Naive thymus-derived CD4-positive, alpha-beta T cell (primary cell): ENCODE measurements at regions not wholly inside any gene's neighbourhood (a gene's known extent, or its start where the extent isn't known, plus 50 kb on each side); places are given as distances from the start of the nearest gene placed in this dataset.

Experiments used
- ATAC-seq: fragments of 150-1000 bp; cut with Tn5 transposase; 2 replicates; pipeline ENCODE4 v1.10.0; 2021; ENCODE audit warnings: mild to moderate bottlenecking, moderate library complexity
- CTCF ChIA-PET: fragments of 350-600 bp; sonication (Branson Sonifier 250); formaldehyde crosslinking; loops from one replicate; lab custom pipeline; 2021; ENCODE audit warnings: antibody characterized with exemption; lab: Charles Lee
- POLR2A ChIA-PET: fragments of 350-600 bp; sonication (Branson Sonifier 250); formaldehyde crosslinking; loops from one replicate; lab custom pipeline; 2021; ENCODE audit warnings: antibody characterized with exemption, inconsistent platforms; lab: Charles Lee
- DNase-seq, 9 donors: peaks; one replicate each; pipeline versions ENCODE4 v3.0.0 to v3.0.0-alpha.2; 2020 to 2022; ENCODE audit warnings: mixed read lengths in 1 of 9
- H3K27ac ChIP-seq: one replicate; pipeline ENCODE4 v1.7.0; 2013; ENCODE audit warnings: mild to moderate bottlenecking, low read depth, low read length, moderate library complexity
- H3K27me3 ChIP-seq, 2 donors: one replicate each; pipeline ENCODE4 v1.7.0; 2013; ENCODE audit warnings: low read length in 2 of 2, mild to moderate bottlenecking in 2 of 2, moderate library complexity in 2 of 2; ENCODE audit not compliant: control insufficient read depth in 2 of 2, insufficient read depth in 2 of 2
- H3K36me3 ChIP-seq, 3 experiments: 1 replicate in 2 of 3; 2 replicates in 1 of 3; pipeline ENCODE4 v1.7.0; 2013; ENCODE audit warnings: low read length in 3 of 3, mild to moderate bottlenecking in 3 of 3, moderate library complexity in 1 of 3; ENCODE audit not compliant: insufficient read depth in 3 of 3, control insufficient read depth in 2 of 3
- H3K4me1 ChIP-seq, 2 donors: one replicate each; pipeline ENCODE4 v1.7.0; 2013; ENCODE audit warnings: low read length in 2 of 2, mild to moderate bottlenecking in 2 of 2, moderate library complexity in 1 of 2; ENCODE audit not compliant: control insufficient read depth in 2 of 2, insufficient read depth in 2 of 2
- H3K4me3 ChIP-seq: 2 replicates; pipeline ENCODE4 v1.7.0; 2013; ENCODE audit warnings: mild to moderate bottlenecking, low read length
- H3K9me3 ChIP-seq, 3 experiments: 1 replicate in 2 of 3; 2 replicates in 1 of 3; pipeline ENCODE4 v1.7.0; 2013; ENCODE audit warnings: low read length in 3 of 3; ENCODE audit not compliant: control insufficient read depth in 2 of 3
- H3K27ac Mint-ChIP-seq, 9 donors: one replicate each; pipeline ENCODE4 v1.8.0; 2020 to 2022; ENCODE audit warnings: mixed read lengths in 9 of 9, mild to moderate bottlenecking in 8 of 9, moderate library complexity in 5 of 9, inconsistent platforms in 2 of 9
- H3K27me3 Mint-ChIP-seq, 5 donors: one replicate each; pipeline ENCODE4 v1.8.0; 2021 to 2022; ENCODE audit warnings: mixed read lengths in 5 of 5, mild to moderate bottlenecking in 1 of 5
- H3K36me3 Mint-ChIP-seq, 5 donors: one replicate each; pipeline ENCODE4 v1.8.0; 2020 to 2022; ENCODE audit warnings: mixed read lengths in 5 of 5, mild to moderate bottlenecking in 3 of 5, inconsistent platforms in 1 of 5
- H3K4me1 Mint-ChIP-seq, 7 donors: one replicate each; pipeline ENCODE4 v1.8.0; 2020 to 2022; ENCODE audit warnings: mixed read lengths in 7 of 7, mild to moderate bottlenecking in 3 of 7, inconsistent platforms in 1 of 7
- H3K4me3 Mint-ChIP-seq, 10 donors: one replicate each; pipeline ENCODE4 v1.8.0; 2020 to 2022; ENCODE audit warnings: mild to moderate bottlenecking in 10 of 10, mixed read lengths in 10 of 10, moderate library complexity in 6 of 10, inconsistent platforms in 2 of 10
- H3K9me3 Mint-ChIP-seq, 11 donors: one replicate each; pipeline ENCODE4 v1.8.0; 2020 to 2022; ENCODE audit warnings: mixed read lengths in 11 of 11, mild to moderate bottlenecking in 4 of 11, inconsistent platforms in 1 of 11, moderate library complexity in 1 of 11
- intact Hi-C, 2 donors: fragments of 100-400 bp; cut with micrococcal nuclease; formaldehyde crosslinking; loops; one replicate each; pipeline ENCODE4 v1.15.1; 2023

DNA sequence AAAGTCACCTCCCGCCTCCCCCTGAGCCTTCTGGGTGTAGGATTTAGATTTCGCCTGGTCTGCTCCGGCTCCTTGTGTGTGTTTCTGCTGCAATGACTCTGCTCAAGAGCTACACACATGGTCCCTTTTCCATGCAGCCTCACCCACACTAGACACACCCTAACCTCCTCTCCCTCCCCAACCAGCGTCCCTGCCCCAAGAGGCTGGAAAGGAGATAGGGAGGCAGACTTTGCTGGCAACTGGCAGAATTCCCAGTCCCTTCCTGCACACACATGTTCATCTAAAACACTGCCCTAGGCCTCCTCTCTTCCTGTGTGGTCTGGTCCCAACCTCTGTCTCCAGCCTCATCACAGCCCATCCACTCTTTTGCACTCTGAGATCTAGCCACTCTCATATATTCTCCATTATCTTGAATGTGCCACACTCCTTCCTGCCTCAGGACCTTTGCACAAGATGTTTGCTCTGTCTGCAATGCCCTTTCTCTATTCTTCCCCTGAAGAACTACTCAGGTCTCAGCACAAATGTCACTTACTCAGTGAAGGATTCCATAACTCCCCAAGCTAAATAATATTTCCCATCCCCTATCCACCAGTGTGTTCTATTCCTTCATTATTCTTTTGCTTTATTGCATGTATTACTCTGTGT, 253.8 kb downstream of the CDK5RAP2 start:
- H3K36me3 Mint-ChIP-seq, result no peaks in the 10 kb centered on the region
- Histone ChIP-seq H3K4me3 (no peak overlapping the region), H3K4me1 (no peaks in the 10 kb centered on the region), H3K9me3 (no peaks in the 10 kb centered on the region), H3K27me3 (no peaks in the 10 kb centered on the region), H3K36me3 (no peaks in the 10 kb centered on the region), H3K27ac (no peak overlapping the region)
- H3K4me3 Mint-ChIP-seq, result no peak overlapping the region
- no peak overlapping the region for H3K27ac Mint-ChIP-seq
- ChIA-PET CTCF (no interaction called here), POLR2A (no interaction called here)
- peaks cover 0 to 4% (median 0%) of the 10 kb centered on the region in 7 donors for H3K4me1 Mint-ChIP-seq
- ATAC-seq (no peak), DNase-seq (no peak)
- peaks cover 0 to 8% (median 0%) of the 10 kb centered on the region in 11 donors for H3K9me3 Mint-ChIP-seq
- intact Hi-C loops, result no loop called here
- peaks cover 0 to 22% (median 15%) of the 10 kb centered on the region in 5 donors for H3K27me3 Mint-ChIP-seq

- ChIA-PET CTCF (no interaction called here), POLR2A (no interaction called here)
- ATAC-seq, result no peak
- no peaks in the 10 kb centered on the region for H3K27me3 ChIP-seq
- peaks cover 0 to 8% (median 0%) of the 10 kb centered on the region in 11 donors for H3K9me3 Mint-ChIP-seq
- H3K4me1 ChIP-seq, result no peaks in the 10 kb centered on the region
- H3K36me3 Mint-ChIP-seq, result no peaks in the 10 kb centered on the region
- intact Hi-C loops, result no loop called here
- H3K4me3 ChIP-seq, result no peak overlapping the region
- peaks cover 0 to 4% (median 0%) of the 10 kb centered on the region in 7 donors for H3K4me1 Mint-ChIP-seq
- H3K27ac ChIP-seq, result no peak overlapping the region
- H3K27me3 Mint-ChIP-seq, result peaks cover 0 to 23% (median 15%) of the 10 kb centered on the region in 5 donors
- no peak overlapping the region for H3K27ac Mint-ChIP-seq
- no peak overlapping the region for H3K4me3 Mint-ChIP-seq
- no peaks in the 10 kb centered on the region for H3K36me3 ChIP-seq
- DNase-seq, result no peak
- no peaks in the 10 kb centered on the region for H3K9me3 ChIP-seq
Observed at GRCh38 chr9:120324996-120325642, 254.8 kb downstream of the CDK5RAP2 start.

DNA sequence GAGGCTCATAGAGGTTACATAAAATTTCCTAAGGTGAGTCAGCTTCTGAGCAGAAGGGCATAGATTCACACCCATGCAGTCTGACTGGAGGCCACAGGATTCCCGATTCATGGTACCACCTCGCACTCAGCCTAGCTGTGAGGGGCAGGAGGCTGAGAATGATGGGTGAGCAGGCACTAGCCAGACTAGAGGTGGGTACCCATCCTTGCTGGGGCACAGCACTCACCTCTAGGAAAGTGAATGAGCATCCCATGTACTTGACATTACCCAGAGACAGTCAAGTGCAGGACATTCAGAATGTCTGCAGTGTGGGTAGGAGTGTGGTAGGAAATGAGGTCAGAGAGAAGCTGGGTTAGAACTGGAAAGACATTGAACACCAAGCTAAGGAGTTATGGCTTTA, 255.5 kb downstream of the CDK5RAP2 start:
- H3K27me3 Mint-ChIP-seq, result peaks cover 0 to 26% (median 15%) of the 10 kb centered on the region in 5 donors
- H3K36me3 ChIP-seq, result no peaks in the 10 kb centered on the region
- ChIA-PET POLR2A (no interaction called here), CTCF (no interaction called here)
- intact Hi-C loops, result no loop called here
- no peaks in the 10 kb centered on the region for H3K4me1 ChIP-seq
- no peak overlapping the region for H3K4me3 Mint-ChIP-seq
- no peaks in the 10 kb centered on the region for H3K36me3 Mint-ChIP-seq
- no peak overlapping the region for H3K27ac ChIP-seq
- no peak overlapping the region for H3K4me3 ChIP-seq
- H3K27me3 ChIP-seq, result no peaks in the 10 kb centered on the region
- no peaks in the 10 kb centered on the region for H3K9me3 ChIP-seq
- no peak for ATAC-seq
- H3K4me1 Mint-ChIP-seq, result peaks cover 0 to 4% (median 0%) of the 10 kb centered on the region in 7 donors
- DNase-seq, result no peak
- no peak overlapping the region for H3K27ac Mint-ChIP-seq
- peaks cover 0 to 8% (median 0%) of the 10 kb centered on the region in 11 donors for H3K9me3 Mint-ChIP-seq

DNA sequence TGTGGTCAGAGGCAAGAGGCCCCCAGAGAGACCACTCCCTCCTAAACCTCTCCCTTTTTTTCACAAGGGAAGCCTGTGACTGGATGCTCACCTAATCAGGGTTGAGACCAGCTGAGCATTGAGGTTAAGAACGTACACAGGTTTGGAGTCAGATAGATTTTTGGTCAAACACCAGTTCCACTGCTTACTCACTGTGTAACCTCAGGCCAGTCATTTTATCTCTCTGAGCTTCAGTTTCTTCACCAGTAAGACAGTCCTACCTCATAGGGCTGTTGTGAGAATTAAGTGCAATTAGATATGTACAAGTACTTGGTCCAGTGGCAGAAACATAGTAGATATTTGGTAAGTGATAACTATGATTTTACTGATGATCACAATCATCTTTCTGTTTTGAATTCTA, 256.8 kb downstream of the CDK5RAP2 start:
- DNase-seq, result no peak
- Mint-ChIP-seq H3K9me3 (peaks cover 0 to 6% (median 0%) of the 10 kb centered on the region in 11 donors), H3K4me1 (peaks cover 0 to 4% (median 0%) of the 10 kb centered on the region in 7 donors), H3K27ac (no peak overlapping the region), H3K27me3 (peaks cover 0 to 27% (median 17%) of the 10 kb centered on the region in 5 donors), H3K4me3 (no peak overlapping the region), H3K36me3 (no peaks in the 10 kb centered on the region)
- H3K27ac ChIP-seq, result no peak overlapping the region
- ChIA-PET CTCF (no interaction called here), POLR2A (no interaction called here)
- no peak overlapping the region for H3K4me3 ChIP-seq
- no peaks in the 10 kb centered on the region for H3K4me1 ChIP-seq
- H3K9me3 ChIP-seq, result no peaks in the 10 kb centered on the region
- H3K27me3 ChIP-seq, result no peaks in the 10 kb centered on the region
- intact Hi-C loops, result no loop called here
- no peaks in the 10 kb centered on the region for H3K36me3 ChIP-seq
- ATAC-seq, result no peak

DNA sequence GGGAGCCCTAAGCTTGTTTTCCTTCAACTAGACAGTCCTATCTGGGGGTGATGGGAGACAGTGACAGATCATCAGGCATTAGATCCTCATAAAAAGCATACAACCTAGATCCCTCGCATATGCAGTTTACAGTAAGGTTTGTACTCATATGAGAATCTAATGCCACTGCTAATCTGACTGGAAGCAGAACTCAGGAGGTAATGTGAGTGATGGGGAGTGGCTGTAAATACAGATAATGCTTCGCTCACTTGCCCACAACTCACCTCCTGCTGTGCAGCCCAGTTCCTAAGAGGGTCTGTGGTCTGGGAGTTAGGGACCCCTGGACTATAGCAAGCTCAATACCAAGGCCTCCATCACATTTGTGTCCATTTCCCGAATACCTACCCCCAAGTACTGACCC, 260.5 kb downstream of the CDK5RAP2 start:
- CTCF ChIA-PET, result no interaction called here
- peaks cover 2 to 20% (median 15%) of the 10 kb centered on the region in 5 donors for H3K27me3 Mint-ChIP-seq
- no peaks in the 10 kb centered on the region for H3K4me1 Mint-ChIP-seq

DNA sequence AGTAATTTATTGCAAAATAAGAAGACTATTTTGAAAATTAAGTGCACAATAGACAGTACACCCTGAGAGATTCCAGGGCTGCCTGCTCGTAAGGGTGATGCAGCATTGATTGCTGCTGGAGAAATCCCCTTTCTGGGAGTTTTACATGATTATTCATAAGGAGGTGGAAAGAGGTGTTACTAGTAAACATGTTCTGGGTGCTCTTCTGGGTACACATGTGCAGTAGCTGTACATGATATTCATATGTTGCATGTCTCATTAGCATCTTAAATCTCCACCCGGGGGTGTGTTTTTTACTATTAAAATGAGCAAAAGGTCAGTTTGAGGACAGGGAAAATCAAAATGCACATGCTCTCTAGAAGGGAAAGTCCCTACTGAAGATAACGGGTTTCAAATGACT, 264.8 kb downstream of the CDK5RAP2 start:
- Mint-ChIP-seq H3K27ac (no peak overlapping the region), H3K4me3 (no peak overlapping the region), H3K36me3 (peaks cover 0 to 3% (median 0%) of the 10 kb centered on the region in 5 donors), H3K4me1 (no peaks in the 10 kb centered on the region), H3K27me3 (peaks cover 6 to 21% (median 11%) of the 10 kb centered on the region in 5 donors), H3K9me3 (peaks cover 0 to 17% (median 4%) of the 10 kb centered on the region in 11 donors)
- Histone ChIP-seq H3K9me3 (no peaks in the 10 kb centered on the region), H3K27me3 (no peaks in the 10 kb centered on the region), H3K4me1 (no peaks in the 10 kb centered on the region), H3K4me3 (no peak overlapping the region), H3K36me3 (no peaks in the 10 kb centered on the region), H3K27ac (no peak overlapping the region)
- intact Hi-C loops, result no loop called here
- POLR2A ChIA-PET, result no interaction called here
- no peak for ATAC-seq
- no peak for DNase-seq
- CTCF ChIA-PET, result no interaction called here

More for the DNA sequence above, 260.5 kb downstream of the CDK5RAP2 start:
- Mint-ChIP-seq H3K36me3 (peaks cover 0 to 3% (median 0%) of the 10 kb centered on the region in 5 donors), H3K4me3 (no peak overlapping the region), H3K27ac (no peak overlapping the region), H3K9me3 (peaks cover 0 to 4% (median 3%) of the 10 kb centered on the region in 11 donors)
- intact Hi-C loops, result no loop called here
- H3K4me1 ChIP-seq, result no peaks in the 10 kb centered on the region
- no peaks in the 10 kb centered on the region for H3K36me3 ChIP-seq
- ATAC-seq, result no peak
- POLR2A ChIA-PET, result no interaction called here
- H3K27ac ChIP-seq, result no peak overlapping the region
- H3K27me3 ChIP-seq, result no peaks in the 10 kb centered on the region
- no peaks in the 10 kb centered on the region for H3K9me3 ChIP-seq
- H3K4me3 ChIP-seq, result no peak overlapping the region
- no peak for DNase-seq

DNA sequence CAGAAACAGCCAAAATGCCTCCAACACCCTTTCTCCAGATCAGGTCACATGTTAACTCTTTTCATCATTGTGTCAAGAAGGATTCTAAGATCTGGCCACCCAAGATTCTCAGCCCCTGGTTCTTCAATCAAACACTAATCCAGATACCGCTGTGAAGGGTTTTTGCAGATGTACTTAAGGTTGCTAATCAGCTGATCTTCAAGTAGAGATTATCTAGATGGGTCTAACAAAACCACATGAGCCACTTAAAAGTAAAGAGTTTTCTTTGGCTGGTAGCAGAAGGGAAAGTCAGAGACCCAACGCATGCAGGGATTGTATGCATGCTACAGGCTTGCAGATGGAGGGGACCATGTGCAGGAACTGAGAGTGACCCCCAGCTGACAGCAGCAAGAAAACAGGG, 267.9 kb downstream of the CDK5RAP2 start:
- Histone ChIP-seq H3K4me1 (no peaks in the 10 kb centered on the region), H3K27me3 (no peaks in the 10 kb centered on the region), H3K36me3 (no peaks in the 10 kb centered on the region), H3K9me3 (no peaks in the 10 kb centered on the region), H3K4me3 (no peak overlapping the region), H3K27ac (no peak overlapping the region)
- intact Hi-C loops, result no loop called here
- Mint-ChIP-seq H3K4me1 (no peaks in the 10 kb centered on the region), H3K27ac (no peak overlapping the region), H3K4me3 (no peak overlapping the region), H3K27me3 (peaks cover 6 to 20% (median 20%) of the 10 kb centered on the region in 5 donors), H3K9me3 (peaks cover 0 to 17% (median 4%) of the 10 kb centered on the region in 11 donors), H3K36me3 (peaks cover 0 to 3% (median 0%) of the 10 kb centered on the region in 5 donors)
- ATAC-seq (no peak), DNase-seq (no peak)
- ChIA-PET CTCF (no interaction called here), POLR2A (no interaction called here)
